ENCODE measurements at regions not wholly inside any gene's neighbourhood (a gene's known extent, or its start where the extent isn't known, plus 50 kb on each side); places are given as distances from the start of the nearest gene placed in this dataset.

GRCh38 chr7:117982071-117983055, 109.1 kb upstream of the CTTNBP2 start:
- TF ChIP-seq, protein P1, sequence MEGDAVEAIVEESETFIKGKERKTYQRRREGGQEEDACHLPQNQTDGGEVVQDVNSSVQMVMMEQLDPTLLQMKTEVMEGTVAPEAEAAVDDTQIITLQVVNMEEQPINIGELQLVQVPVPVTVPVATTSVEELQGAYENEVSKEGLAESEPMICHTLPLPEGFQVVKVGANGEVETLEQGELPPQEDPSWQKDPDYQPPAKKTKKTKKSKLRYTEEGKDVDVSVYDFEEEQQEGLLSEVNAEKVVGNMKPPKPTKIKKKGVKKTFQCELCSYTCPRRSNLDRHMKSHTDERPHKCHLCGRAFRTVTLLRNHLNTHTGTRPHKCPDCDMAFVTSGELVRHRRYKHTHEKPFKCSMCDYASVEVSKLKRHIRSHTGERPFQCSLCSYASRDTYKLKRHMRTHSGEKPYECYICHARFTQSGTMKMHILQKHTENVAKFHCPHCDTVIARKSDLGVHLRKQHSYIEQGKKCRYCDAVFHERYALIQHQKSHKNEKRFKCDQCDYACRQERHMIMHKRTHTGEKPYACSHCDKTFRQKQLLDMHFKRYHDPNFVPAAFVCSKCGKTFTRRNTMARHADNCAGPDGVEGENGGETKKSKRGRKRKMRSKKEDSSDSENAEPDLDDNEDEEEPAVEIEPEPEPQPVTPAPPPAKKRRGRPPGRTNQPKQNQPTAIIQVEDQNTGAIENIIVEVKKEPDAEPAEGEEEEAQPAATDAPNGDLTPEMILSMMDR (IDR thresholded peaks at IDR 0.05) = no peak
- H3K27ac Mint-ChIP-seq = no peak overlapping the region

DNA sequence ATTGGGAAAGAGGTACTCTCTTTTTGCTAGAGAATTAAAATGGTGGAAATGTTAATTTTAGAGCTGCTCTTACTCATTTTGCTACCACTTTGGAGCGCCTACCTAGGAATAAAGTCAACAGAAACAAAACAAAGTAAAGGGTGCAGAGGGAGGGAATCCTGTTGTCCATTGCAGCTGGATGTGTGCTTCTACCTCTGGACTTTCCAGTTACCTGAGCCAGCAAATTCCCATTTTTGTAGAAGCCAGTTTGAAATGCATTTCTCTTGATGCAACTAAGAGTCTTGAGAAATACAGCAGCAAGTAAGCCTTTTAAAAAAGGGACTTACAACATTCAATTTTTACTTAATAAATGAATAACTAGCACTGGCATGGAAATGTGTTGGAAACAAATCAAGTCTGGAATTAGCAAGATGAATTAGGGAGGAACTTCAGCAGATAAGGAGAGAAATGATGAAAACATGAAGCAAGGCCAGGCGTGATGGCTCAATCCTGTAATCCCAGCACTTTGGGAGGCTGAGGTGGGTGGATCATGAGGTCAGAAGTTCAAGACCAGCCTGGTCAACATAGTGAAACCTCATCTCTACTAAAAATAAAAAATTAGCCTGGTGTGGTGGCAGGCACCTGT, 113.5 kb upstream of the CTTNBP2 start:
- intact Hi-C loops (cut with DNase I, micrococcal nuclease) = no loop called here
- no peaks in the 10 kb centered on the region for H3K36me3 Mint-ChIP-seq (ENCODE audit: low read depth)
- POLR2A ChIA-PET = no interaction called here
- no peak overlapping the region for H3K4me3 Mint-ChIP-seq
- no peak overlapping the region for H3K27ac Mint-ChIP-seq
- H3K4me1 Mint-ChIP-seq (ENCODE audit: low read depth) = no peaks in the 10 kb centered on the region
- no peaks in the 10 kb centered on the region for H3K27me3 ChIP-seq (ENCODE audit: control insufficient read depth in 1 of 2, insufficient read depth in 2 of 2, low read length in 2 of 2)
- TF ChIP-seq, protein P1 (IDR thresholded peaks at IDR 0.05) = no peak
- ATAC-seq (ENCODE audit: poor library complexity) (no peak), DNase-seq (no peak)
- no peaks in the 10 kb centered on the region for H3K9me3 Mint-ChIP-seq
- no peaks in the 10 kb centered on the region for H3K9me3 ChIP-seq (ENCODE audit: control insufficient read depth in 1 of 2, insufficient read depth in 1 of 2, low read length in 2 of 2)
- no peaks in the 10 kb centered on the region for H3K4me1 ChIP-seq (ENCODE audit: insufficient read depth, low read length)
- CTCF ChIA-PET = no interaction called here
- H3K27ac ChIP-seq (ENCODE audit: low read depth in 1 of 2, low read length in 2 of 2) = no peak overlapping the region
- H3K4me3 ChIP-seq (ENCODE audit: low read length) = no peak overlapping the region
- H3K27me3 Mint-ChIP-seq = peaks cover 6% of the 10 kb centered on the region
- H3K36me3 ChIP-seq (ENCODE audit: insufficient read depth, low read length) = no peaks in the 10 kb centered on the region

More at GRCh38 chr7:117982071-117983055, 109.1 kb upstream of the CTTNBP2 start:
- DNase-seq (no peak), ATAC-seq (ENCODE audit: poor library complexity) (no peak)
- Histone ChIP-seq H3K9me3 (ENCODE audit: control insufficient read depth in 1 of 2, insufficient read depth in 1 of 2, low read length in 2 of 2) (no peaks in the 10 kb centered on the region), H3K4me1 (ENCODE audit: insufficient read depth, low read length) (no peaks in the 10 kb centered on the region), H3K36me3 (ENCODE audit: insufficient read depth, low read length) (no peaks in the 10 kb centered on the region), H3K4me3 (ENCODE audit: low read length) (no peak overlapping the region), H3K27ac (ENCODE audit: low read depth in 1 of 2, low read length in 2 of 2) (no peak overlapping the region), H3K27me3 (ENCODE audit: control insufficient read depth in 1 of 2, insufficient read depth in 2 of 2, low read length in 2 of 2) (no peaks in the 10 kb centered on the region)
- ChIA-PET CTCF (no interaction called here), POLR2A (no interaction called here)
- H3K36me3 Mint-ChIP-seq (ENCODE audit: low read depth) = no peaks in the 10 kb centered on the region
- intact Hi-C loops (cut with DNase I, micrococcal nuclease) = no loop called here
- H3K9me3 Mint-ChIP-seq = peaks cover 2% of the 10 kb centered on the region
- H3K4me1 Mint-ChIP-seq (ENCODE audit: low read depth) = no peaks in the 10 kb centered on the region
- H3K4me3 Mint-ChIP-seq = no peak overlapping the region
- H3K27me3 Mint-ChIP-seq = peaks cover 6% of the 10 kb centered on the region

DNA sequence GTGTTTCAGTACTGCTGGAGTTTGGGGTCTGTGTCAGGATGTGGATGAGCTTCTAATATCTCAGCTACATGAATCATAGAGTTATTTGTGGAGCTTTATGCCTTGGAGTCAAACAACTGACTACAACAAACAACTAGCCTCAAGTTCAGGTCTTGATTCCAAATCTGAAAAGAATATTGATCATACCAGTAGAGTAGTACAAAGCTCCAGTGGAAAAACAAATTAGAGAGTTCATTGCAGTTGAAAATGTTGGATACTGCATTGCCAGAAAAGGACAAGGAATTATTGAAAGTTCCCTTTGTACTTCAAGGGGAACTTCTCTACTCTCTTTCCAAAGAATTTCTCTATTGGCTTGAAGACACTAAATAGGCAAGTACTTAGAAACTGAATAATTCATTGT, 117.6 kb upstream of the CTTNBP2 start:
- no peaks in the 10 kb centered on the region for H3K4me1 ChIP-seq (ENCODE audit: insufficient read depth, low read length)
- CTCF ChIA-PET = no interaction called here

More for the DNA sequence above, 117.6 kb upstream of the CTTNBP2 start:
- H3K27me3 Mint-ChIP-seq = no peaks in the 10 kb centered on the region
- H3K4me1 Mint-ChIP-seq (ENCODE audit: low read depth) = no peaks in the 10 kb centered on the region
- Histone ChIP-seq H3K9me3 (ENCODE audit: control insufficient read depth in 1 of 2, insufficient read depth in 1 of 2, low read length in 2 of 2) (no peaks in the 10 kb centered on the region), H3K27ac (ENCODE audit: low read depth in 1 of 2, low read length in 2 of 2) (no peak overlapping the region), H3K4me3 (ENCODE audit: low read length) (no peak overlapping the region), H3K27me3 (ENCODE audit: control insufficient read depth in 1 of 2, insufficient read depth in 2 of 2, low read length in 2 of 2) (no peaks in the 10 kb centered on the region), H3K36me3 (ENCODE audit: insufficient read depth, low read length) (no peaks in the 10 kb centered on the region)
- H3K9me3 Mint-ChIP-seq = no peaks in the 10 kb centered on the region
- no peaks in the 10 kb centered on the region for H3K36me3 Mint-ChIP-seq (ENCODE audit: low read depth)
- H3K4me3 Mint-ChIP-seq = no peak overlapping the region
- TF ChIP-seq, protein P1 (IDR thresholded peaks at IDR 0.05) = no peak
- POLR2A ChIA-PET = no interaction called here
- no peak for DNase-seq
- H3K27ac Mint-ChIP-seq = no peak overlapping the region
- no peak for ATAC-seq (ENCODE audit: poor library complexity)
- intact Hi-C loops (cut with DNase I, micrococcal nuclease) = no loop called here

Data from CD4-positive, alpha-beta T cell (primary cell).